SK-N-SH (cell line): ENCODE measurements at regions not wholly inside any gene's neighbourhood (a gene's known extent, or its start where the extent isn't known, plus 50 kb on each side); places are given as distances from the start of the nearest gene placed in this dataset.

Source experiments
- EP300 ChIP-seq, 2 experiments: IDR thresholded peaks; 2 replicates each; pipeline versions ENCODE4 v1.4.0 to v1.6.1; 2012; ENCODE audit warnings: borderline replicate concordance in 1 of 2, low read depth in 1 of 2, low read length in 1 of 2
- JUND ChIP-seq: IDR thresholded peaks from 2 replicates; pipeline ENCODE4 v1.4.0; 2012
- POLR2AphosphoS5 ChIP-seq: IDR thresholded peaks from 2 replicates; pipeline ENCODE4 v1.6.1; 2012; ENCODE audit warnings: low read depth, low read length
- RAD21 ChIP-seq: IDR thresholded peaks from 2 replicates; pipeline ENCODE4 v1.6.1; 2012; ENCODE audit warnings: mild to moderate bottlenecking, low read length
- RFX5 ChIP-seq: IDR thresholded peaks from 2 replicates; pipeline ENCODE4 v1.6.1; 2012; ENCODE audit warnings: mild to moderate bottlenecking, improper control_type of control experiment, low read length
- SIN3A ChIP-seq: IDR thresholded peaks from 2 replicates; pipeline ENCODE4 v1.6.1; 2012; ENCODE audit warnings: low read depth, mild to moderate bottlenecking, low read length, moderate library complexity, borderline replicate concordance
- YY1 ChIP-seq: IDR thresholded peaks from 2 replicates; pipeline ENCODE4 v1.4.0; 2012; ENCODE audit warnings: low read depth, mild to moderate bottlenecking
- TF ChIP-seq, protein P1 (sequence below): fragments of 200-600 bp; sonication (generic); IDR thresholded peaks from 2 replicates; pipeline ENCODE4 v1.6.1; 2017; ENCODE audit warnings: antibody characterized with exemption, mild to moderate bottlenecking, moderate library complexity

DNA sequence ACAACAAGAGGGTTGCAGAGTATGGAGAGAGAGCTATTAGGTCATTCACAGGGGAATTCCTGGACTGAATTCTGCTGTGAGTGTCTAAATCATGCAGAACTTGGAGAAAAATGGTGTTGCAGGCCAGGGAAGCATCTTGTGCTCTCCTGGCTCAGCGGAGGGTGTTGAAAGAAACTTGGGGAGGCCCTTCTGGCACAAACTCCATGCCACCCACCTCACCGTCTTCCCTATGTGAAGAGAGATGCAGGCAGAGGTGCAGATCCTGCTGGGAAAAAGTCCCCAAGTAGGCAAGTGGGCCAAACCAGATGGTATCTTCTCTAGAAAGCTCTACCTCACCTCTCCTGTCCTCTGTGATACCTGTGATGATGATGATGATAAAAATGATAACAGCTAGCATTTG is 604.3 kb upstream of the API5 start:
- TF ChIP-seq RAD21 (no peak), YY1 (no peak), EP300 (IDR thresholded peaks at IDR 0.05; ENCODE audit: borderline replicate concordance in 1 of 2, low read depth in 1 of 2, low read length in 1 of 2) (no peak), JUND (no peak), RFX5 (no peak), POLR2AphosphoS5 (no peak), SIN3A (no peak)
- TF ChIP-seq, protein P1, sequence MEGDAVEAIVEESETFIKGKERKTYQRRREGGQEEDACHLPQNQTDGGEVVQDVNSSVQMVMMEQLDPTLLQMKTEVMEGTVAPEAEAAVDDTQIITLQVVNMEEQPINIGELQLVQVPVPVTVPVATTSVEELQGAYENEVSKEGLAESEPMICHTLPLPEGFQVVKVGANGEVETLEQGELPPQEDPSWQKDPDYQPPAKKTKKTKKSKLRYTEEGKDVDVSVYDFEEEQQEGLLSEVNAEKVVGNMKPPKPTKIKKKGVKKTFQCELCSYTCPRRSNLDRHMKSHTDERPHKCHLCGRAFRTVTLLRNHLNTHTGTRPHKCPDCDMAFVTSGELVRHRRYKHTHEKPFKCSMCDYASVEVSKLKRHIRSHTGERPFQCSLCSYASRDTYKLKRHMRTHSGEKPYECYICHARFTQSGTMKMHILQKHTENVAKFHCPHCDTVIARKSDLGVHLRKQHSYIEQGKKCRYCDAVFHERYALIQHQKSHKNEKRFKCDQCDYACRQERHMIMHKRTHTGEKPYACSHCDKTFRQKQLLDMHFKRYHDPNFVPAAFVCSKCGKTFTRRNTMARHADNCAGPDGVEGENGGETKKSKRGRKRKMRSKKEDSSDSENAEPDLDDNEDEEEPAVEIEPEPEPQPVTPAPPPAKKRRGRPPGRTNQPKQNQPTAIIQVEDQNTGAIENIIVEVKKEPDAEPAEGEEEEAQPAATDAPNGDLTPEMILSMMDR, result no peak
